Hindlimb muscle (tissue), 1 donor: ENCODE measurements at regions not wholly inside any gene's neighbourhood (a gene's known extent, or its start where the extent isn't known, plus 50 kb on each side); places are given as distances from the start of the nearest gene placed in this dataset.

Experiments
- DNase-seq: peaks from one replicate; pipeline ENCODE4 v3.0.0-alpha.2; 2013

- no peak for DNase-seq
These were observed 345.6 kb downstream of the AKAIN1 start for GRCh38 chr18:4851301-4851976.

DNA sequence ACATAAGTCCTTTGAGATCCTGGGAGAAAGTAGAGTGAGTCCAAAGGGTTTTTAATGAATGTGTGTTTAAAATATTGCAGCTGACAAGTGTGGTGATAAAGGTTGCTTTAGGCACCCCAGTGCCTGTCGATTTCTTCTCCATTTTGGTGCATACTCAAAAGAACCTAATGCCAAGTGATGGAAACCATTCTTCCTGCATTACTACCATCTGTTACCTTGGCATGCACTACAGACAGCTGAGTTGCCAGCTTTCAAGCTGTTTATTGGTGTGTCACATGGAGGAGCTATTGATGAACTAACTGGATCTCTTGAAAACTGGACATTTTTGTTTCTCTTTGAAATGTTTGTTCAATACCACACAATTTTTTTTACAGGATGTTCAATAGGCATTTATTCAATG, 350.0 kb downstream of the AKAIN1 start:
- DNase-seq = no peak

GRCh38 chr18:4844320-4844719, 352.7 kb downstream of the AKAIN1 start:
- DNase-seq = no peak

DNA sequence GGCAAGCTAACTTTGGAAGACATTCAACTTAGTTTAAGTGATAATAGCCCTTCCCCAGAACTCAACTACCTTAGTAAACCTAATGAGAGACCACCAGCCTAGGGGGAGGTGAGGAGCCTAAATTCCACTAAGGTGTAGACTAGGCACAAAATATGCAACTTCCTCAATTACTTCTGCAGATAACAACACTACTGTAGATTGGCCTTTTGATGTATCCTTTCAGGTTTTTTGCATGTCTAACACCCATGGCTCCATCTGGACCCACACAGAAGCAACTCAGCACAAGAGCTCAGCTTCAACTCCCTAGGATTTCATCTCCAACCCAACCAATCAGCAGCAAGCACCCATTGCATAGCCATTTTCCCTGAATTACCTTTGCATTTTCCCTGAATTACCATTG, 353.3 kb downstream of the AKAIN1 start:
- DNase-seq = no peak

DNA sequence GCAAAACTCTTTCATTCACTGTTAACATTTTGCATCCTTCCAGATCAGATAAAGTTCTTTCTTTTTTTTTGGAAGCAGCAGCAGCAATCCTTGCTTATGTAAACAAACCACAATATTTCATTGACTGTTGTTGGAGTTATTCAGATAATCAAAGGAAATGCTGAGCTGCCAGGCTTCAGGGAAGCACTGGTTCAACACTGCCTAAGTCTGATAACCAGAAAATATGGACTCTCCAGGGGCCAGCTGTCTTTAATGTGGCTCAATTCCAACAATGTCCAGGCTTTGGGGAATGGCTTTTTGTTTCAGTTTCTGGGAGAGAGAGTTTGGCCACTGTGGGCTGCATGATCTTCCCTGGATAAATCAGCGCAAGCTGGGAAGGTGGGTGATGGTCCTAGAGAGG, 354.3 kb downstream of the AKAIN1 start:
- DNase-seq = no peak

DNA sequence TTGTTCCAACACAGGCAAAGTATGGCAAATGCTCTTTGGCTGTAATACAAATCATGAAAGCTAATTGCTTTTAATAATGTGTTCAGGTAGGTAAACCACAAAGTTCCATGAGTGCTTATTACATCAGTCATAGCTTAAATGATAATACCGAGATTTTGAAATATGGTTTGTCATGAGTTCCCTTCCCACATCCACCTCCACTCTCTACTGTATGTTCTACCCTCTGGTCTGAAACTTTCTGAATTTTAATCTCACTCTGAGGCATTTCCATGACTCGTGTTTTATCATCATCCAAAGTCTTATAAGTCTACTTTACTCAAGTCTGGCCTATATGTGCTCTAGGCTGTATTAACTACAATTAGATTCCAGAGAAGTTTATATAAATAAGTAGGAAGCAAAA, 354.8 kb downstream of the AKAIN1 start:
- DNase-seq = no peak

GRCh38 chr18:4839639-4840038, 357.4 kb downstream of the AKAIN1 start:
- no peak for DNase-seq

DNA sequence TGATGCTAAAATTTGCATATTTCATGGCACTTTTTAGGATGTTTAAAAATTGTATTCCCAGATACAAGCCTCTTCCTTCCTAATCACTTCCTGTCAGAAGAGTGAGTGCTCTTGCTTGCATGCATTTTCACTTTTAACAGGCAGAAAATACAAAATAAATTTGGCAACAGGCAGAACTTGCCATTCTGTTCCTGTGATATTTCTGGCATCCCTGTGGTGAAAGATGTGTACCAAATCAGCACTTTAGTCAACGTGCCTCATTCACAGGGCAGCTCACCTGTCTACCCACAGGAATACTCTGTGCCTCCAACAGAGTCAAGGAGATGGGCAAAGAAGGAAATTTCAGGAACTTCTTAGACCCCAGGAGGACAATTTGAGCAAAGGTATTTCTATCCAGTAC, 360.9 kb downstream of the AKAIN1 start:
- no peak for DNase-seq

DNA sequence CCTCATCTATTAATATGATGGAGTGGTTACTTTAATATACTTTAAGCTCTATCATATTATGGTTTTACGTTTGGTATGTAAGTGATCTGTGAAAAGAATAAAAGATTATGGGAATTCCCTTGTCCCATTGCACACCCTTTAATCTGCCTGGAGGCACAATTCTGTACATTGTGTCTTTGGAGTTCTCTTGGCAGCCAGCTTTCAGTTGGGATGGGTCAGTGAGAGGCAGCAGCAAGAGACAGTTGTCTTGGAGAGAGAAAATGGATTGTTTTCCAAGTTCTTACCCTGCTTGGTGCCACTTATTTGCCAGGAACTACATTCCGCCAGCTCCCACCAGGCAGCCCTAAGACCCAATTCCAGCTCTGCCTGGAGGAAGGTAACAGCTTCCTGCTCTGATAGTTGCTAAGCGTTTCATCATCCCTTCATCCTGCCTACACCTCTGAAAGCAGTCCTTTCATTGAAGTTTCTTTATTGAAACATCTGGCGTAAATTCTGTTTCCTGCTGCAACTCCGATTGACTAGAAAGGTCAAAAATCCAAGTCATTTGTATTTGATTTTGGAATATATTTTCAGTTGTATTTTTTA, 365.2 kb downstream of the AKAIN1 start:
- peak; percentile 11 for DNase-seq

DNA sequence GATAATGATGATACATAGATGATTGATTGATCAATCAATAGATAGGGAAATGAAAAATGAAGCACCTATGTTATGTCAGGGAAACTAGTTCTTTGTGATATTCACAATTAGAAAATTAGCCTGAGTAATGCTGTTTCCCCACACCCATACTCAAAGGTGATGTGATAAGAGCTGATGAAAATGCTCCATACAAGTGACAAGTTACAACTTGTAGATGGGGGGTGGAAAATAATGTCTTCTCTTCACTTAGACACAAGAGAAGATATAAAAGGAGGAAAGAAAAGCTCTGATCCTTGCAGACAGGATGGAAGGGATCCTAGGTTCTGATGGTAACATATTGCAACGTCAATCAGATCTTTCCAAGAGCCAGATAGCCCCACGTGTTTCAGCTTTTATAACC, 365.9 kb downstream of the AKAIN1 start:
- no peak for DNase-seq

DNA sequence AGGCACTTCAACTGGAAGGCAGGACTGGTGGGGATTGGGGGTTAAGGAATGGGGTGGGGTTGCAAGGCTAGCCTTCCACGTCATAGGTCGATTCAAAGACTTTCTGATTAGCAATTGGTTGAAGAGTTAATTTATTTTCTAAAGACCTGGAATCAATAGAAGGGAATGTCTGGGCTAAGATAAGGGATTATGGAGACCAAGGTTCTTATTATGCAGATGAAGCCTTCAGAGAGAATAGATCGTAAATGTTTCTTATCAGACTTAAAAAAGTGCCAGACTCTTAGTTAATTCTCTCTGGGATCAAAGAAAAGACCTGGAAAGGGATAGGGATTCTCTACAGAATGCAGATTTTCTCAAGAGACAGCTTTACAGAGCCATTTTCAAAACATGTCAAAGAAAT, 368.0 kb upstream of the DLGAP1 start:
- no peak for DNase-seq

GRCh38 chr18:4821801-4822200, 366.7 kb upstream of the DLGAP1 start:
- DNase-seq = no peak

- DNase-seq = no peak
These were observed 362.6 kb upstream of the DLGAP1 start for GRCh38 chr18:4817665-4818064.

DNA sequence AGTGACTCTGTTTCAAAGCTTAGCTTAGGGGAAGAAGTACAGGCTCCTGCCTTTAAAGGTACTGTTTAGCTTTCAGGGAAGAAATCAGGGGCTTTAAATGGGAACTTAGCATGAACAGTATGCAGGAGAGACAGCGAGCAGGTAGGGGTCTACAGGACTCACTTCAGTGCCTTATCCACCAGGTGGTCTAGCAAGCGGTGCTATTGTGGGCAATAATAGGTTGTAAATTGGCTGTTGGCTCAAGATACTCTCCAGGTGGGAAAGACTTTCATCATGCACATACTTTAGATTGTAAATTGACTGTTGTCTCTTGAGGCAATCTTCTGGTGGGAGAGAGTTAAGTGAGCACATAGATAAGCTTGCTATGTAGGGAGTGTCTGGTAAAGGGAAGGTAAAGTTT, 358.6 kb upstream of the DLGAP1 start:
- DNase-seq = no peak

DNA sequence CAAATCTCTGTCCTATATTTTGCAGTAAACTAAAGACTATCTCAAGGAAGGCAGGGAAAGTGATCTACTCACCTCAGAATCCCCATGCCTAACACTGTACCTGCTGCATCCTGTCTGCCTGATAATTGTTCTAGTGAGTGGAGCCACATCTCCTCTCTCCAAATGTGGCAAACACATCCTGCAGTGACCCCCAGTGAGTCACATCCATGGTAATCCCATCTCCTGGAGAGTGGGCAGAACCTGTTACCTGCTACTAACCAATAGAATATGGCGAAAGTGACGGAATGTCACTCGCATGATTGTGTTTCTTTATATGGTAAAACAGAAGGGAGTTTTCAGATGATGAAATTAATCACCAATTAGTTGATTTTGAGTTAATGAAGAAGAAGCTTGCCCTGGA, 353.8 kb upstream of the DLGAP1 start:
- no peak for DNase-seq

- DNase-seq = peak; percentile 34
These were observed 352.6 kb upstream of the DLGAP1 start for GRCh38 chr18:4807604-4808293.

DNA sequence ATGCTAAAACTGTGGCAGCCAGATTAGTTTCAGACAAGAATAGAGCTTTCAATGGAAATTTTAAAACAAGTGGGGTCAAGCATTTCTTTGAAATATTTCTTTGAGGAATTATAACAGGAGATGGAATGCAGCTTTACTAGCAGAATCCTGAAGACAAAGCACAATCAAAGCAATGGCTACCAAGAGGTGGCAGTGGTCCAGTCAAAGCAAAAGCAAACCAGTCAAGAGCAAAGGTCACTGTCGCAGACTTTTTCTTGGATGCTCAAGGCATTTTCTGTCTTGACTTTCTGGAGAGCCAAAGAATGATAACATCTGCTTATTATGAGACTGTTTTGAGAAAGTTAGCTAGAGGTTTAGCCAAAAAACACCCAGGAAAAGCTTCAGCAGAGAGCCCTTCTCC, 351.2 kb upstream of the DLGAP1 start:
- no peak for DNase-seq

DNA sequence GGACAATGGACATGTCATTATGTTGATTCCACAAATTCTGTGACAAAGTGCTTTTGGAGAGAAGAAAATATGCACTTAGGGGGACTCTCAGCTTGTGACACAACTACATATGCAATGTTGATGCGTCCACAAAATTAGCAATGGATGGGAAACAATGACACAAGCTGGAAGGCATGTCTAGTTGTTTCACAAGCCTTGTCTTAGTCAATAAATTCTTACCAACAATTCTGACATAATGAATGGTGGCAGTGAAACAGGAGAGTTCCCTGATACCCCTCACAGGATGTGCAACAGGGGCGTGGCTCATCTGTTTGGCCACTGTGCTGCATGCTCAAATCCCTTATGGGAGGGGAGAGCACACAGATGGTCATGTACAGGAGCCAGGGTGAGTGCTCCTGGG, 347.2 kb upstream of the DLGAP1 start:
- DNase-seq = no peak

- no peak for DNase-seq
These were observed 346.0 kb upstream of the DLGAP1 start for GRCh38 chr18:4801151-4801550.

DNA sequence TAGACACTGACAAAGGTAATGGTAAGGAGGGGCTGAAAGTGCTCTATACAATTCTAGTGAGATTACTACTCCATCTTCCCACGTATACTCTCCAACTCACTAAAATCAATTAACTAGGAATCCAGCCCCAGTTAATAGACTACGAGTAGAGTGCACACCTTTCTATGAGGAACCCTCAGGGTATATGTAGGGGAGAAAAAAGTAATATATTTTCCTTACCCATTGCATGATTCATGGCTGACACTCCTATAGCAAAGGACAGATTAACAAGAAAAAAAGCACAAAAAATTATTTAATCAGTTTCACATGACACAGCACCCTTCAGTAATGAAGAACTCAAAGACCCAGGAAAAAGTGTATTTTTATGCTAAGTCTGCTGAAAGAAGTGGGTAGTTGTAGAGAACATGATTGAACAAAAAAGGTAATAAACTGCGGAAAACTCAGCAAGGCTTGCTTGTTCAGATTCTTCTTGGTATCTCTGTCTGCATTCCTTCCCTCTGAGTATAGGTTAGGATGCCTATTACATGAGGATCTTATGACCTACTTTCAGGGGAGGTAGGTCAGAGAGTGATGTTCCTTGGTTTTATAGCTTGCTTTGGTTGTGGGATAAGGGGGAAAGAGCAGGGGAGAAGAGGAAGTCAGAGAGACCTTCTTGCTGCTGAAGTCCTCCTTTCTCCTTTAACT, 342.0 kb upstream of the DLGAP1 start:
- no peak for DNase-seq

DNA sequence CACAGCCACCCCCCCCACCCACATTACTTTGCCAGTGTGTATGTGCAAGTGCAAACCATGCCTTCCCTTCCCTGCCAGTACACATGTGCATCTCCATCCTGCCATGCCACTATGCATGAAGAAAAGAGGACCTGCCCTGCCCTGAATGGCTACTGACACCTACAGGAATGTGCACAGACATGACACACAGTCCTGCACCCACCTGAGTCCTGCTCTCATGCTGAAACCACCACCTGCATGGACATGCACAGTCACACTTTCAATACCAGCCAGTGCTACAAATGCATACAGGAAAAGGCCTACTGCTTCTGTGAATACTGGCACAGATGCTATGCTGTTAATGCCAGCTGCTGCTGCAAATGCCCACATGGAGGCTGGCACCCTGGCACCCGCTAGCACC, 334.4 kb upstream of the DLGAP1 start:
- no peak for DNase-seq

DNA sequence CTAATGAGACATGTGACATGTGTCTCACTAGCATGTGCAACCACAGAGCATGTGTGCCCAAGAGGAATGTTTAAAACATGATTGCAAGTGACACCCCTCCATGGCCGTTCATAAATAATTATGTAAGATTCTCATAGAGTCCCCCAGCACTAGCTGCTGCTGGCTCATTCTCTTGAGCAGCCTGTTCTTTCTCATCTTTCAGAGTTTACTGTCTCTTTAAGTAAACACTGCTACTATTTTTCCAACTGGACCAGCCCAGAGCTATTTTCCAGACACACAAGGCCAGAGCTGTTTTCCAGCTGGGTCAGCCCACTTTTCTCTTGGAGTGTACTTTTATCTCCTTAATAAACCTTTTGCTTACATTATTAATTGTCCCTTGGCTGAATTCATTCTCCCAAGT, 326.8 kb upstream of the DLGAP1 start:
- DNase-seq = peak; percentile 25

DNA sequence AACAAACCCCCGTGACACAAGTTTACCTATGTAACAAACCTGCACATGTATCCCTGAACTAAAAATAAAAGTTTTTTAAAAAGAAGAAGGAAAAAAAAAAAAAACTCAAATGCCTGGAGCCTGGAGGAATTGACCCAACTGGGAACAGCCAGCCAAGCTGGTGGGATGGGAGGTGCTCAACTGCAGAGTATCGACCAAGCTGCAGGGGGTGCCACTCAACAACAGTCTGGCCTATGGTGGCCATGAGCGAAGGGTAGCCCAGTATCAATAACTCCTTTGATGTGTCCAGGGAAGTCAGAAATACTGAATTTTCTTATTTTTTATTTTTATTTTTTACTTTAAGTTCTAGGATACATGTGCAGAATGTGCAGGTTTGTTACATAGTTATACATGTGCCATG, 310.3 kb upstream of the DLGAP1 start:
- DNase-seq = no peak

DNA sequence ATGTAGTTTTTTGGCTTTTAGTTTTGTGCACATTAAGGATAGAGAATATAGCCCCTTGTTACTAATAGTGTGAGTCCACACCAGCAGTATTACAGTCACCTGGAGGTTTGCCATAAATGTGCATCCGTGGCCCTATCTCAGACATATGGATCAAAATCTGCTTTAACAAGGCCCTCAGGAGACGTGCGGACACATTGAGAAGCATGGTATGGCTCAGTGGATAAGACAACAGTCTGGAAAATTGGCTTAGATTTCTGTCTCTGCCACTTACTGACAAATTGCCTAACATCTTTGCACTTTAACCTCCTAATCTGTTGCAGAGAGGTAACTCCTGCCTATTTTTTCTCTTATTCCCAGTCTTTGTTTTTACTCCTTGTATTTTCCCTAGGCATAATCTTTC, 307.2 kb upstream of the DLGAP1 start:
- no peak for DNase-seq
